Cerebellar cortex (tissue), 1 donor: ENCODE measurements at regions not wholly inside any gene's neighbourhood (a gene's known extent, or its start where the extent isn't known, plus 50 kb on each side); places are given as distances from the start of the nearest gene placed in this dataset.

ENCODE experiments used
- DNase-seq: peaks from one replicate; pipeline ENCODE4 v3.0.0-alpha.2; 2015; ENCODE audit warnings: low spot score

DNA sequence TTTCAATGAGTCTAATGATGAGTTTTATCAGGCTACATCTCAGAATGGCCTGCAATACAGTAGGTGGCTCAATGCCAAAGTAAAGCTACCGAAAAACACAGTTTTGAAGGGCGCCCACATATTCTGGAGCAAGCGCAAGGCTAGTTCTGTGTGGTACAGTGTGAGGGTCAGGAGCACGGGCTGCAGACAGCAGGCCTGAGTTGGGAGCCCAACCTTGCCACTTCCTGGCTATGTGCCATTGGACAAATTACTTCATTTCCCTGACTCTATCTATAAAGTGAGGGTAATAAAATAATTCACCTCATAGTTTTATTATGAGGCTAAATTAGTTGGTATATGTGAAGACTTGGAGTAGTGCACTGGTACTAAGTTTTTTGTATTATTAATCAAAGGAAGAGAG, 150.7 kb downstream of the OPN5 start:
- no peak for DNase-seq

DNA sequence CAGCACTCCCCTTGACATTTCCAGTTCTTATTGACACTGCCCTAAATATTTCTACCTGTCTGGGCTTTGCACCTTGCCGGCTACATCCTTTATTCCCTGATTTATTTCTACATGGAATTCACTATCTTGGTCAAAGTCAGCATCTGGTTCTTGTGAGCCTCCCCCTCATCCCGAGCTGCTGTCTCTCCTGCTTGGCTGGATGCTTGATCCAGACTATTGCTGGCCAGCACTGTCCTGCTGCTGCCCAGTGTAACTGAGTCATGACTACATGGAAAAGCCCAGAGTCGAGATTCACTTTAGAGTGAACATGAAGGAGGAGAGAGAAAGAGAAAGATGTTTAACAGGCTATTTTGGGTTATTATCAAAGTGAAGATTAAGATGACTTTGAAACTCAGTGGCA, 142.2 kb downstream of the OPN5 start:
- DNase-seq = no peak

- DNase-seq = peak; percentile 5
Observed at GRCh38 chr6:47922391-47922790, 140.6 kb downstream of the OPN5 start.

DNA sequence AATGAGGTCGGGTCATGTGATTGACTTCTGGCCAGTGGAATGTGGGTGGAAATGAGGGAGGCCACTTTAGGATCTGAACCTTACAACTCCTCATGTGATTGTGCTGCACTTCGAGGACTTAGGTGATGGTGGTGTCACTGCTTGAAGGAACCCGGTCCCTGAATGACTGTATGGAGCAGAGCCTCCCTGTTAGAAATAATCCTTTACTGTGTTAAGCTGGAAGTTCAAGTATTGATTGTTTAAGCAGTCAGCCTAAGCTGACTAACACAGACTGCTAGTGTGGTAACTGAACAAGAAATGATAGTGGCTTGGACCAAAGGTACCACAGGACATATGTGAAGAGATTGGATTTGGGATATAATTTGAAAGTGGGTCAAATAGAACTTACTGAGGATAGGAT, 138.0 kb downstream of the OPN5 start:
- no peak for DNase-seq

- DNase-seq = no peak
Observed at GRCh38 chr6:47917811-47918210, 136.0 kb downstream of the OPN5 start.

DNA sequence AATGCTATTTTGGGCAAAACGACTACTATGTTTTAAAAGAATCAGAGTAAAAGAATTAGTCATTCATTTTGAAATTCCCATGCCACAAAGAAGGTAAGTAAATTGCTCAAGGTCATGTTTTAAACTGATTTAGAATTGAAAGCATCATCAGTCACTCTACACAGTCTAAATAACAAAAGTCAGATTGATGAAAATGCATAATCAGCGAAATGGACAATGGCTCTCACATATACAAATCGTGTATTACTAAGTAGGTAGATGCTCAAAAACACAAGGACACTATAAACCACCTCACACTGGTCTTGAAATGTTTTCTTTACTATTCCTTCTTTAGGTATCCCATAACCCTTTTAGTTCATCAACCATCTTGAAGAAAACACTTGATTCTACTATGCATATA, 135.4 kb downstream of the OPN5 start:
- DNase-seq = no peak

- DNase-seq = no peak
Observed at GRCh38 chr6:47915017-47915416, 133.2 kb downstream of the OPN5 start.

- DNase-seq = no peak
Observed at GRCh38 chr6:47908271-47908670, 126.4 kb downstream of the OPN5 start.

DNA sequence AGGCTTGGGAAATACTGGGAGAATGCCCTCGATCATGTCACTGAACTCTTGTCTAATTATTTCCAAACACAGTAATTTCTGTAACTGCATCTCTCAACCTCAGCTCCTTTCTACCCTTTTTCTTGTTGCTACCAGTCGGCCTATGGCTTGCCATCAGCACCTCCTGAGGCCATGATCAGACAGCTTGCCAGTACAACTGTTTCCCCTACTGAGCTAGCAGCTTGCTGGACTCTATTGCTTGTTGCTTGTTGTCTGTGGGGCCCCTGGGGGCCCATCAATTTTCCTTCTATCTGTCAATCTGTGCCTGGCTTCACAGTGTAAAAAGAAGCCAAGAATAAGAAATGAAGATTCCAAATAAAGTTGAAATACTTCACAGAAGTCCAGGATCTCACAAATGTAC, 123.9 kb downstream of the OPN5 start:
- DNase-seq = no peak

DNA sequence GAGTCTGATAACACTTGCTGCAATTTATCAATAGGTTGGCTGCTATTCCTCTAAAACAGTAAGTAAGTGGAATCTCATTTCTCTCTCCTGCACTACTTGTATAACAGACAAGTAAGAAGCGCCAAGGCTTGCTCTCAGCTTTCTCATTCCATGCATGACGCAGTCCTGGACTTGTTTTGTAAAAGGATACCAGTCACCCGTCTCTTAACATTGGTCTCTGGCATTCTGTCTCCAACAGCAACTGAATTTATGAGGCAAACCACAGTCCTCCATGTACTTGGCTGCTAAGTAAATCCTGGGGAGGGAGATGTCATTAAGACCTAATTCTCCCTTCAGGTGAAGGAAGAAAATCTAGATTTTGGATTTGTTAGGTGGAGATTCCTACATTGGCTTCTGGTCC, 115.4 kb downstream of the OPN5 start:
- no peak for DNase-seq

DNA sequence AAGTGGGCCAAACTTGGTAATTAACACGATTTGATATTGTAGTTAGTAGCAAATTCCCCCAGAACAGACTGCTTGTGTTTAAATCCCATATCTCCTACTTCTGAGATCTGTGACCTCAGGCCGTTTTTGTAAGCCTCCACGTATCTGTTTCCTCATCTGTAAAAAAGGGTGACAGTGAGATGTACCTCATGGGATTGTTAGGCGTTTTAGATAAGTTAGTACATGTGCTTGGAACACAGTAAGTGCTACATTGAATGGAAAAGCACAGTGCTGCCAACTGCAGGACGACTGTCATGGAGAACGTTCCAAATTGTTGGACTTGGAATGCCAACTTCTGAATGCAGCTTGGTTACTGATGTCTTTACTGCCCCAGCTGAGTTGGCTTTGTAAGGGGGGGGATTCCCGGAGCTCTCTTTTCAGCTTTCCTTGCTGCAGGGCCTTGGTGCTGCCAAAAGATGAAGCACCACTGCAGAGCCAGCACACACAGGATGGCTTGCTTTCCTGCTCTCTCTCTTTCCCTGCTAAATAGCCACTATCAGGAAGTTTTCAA, 108.6 kb downstream of the OPN5 start:
- DNase-seq = peak; percentile 8

DNA sequence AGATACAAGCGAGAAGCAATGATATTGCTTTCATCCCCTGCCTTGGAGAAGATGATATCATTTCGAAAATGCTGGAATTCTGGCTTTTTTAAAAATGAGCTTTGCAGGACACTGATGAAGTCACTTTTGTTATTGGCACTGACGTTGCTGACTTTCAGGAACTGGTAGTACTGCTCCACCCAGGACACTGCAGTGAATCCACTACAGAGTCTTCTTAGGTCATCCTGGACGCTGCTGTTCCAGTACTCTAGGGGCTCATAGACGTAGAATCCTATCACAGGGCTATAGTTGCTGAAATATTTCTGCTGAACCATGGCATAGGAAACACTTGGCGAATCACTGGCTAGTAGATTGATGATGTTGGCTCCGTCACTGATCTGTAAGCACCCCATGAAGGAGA, 97.2 kb downstream of the OPN5 start:
- no peak for DNase-seq
